ENCODE measurements at regions not wholly inside any gene's neighbourhood (a gene's known extent, or its start where the extent isn't known, plus 50 kb on each side); places are given as distances from the start of the nearest gene placed in this dataset.

- no peak for DNase-seq (ENCODE audit: low spot score)
Measured at GRCh38 chr9:86659413-86660046, 287.8 kb downstream of the GAS1 start.

GRCh38 chr9:86655147-86655546, 292.2 kb downstream of the GAS1 start:
- no peak for DNase-seq (ENCODE audit: low spot score)

- DNase-seq (ENCODE audit: low spot score), result no peak
Measured at GRCh38 chr9:86653466-86653865, 293.8 kb downstream of the GAS1 start.

- no peak for DNase-seq (ENCODE audit: low spot score)
Measured at GRCh38 chr9:86652736-86653135, 294.6 kb downstream of the GAS1 start.

GRCh38 chr9:86649913-86650312, 295.7 kb upstream of the TUT7 start:
- DNase-seq (ENCODE audit: low spot score), result no peak

GRCh38 chr9:86648828-86649170, 294.6 kb upstream of the TUT7 start:
- no peak for DNase-seq (ENCODE audit: low spot score)

- DNase-seq (ENCODE audit: low spot score), result no peak
Measured at GRCh38 chr9:86648156-86648827, 294.1 kb upstream of the TUT7 start.

- DNase-seq (ENCODE audit: low spot score), result no peak
Measured at GRCh38 chr9:86645303-86645702, 291.1 kb upstream of the TUT7 start.

- no peak for DNase-seq (ENCODE audit: low spot score)
Measured at GRCh38 chr9:86644675-86645034, 290.4 kb upstream of the TUT7 start.

GRCh38 chr9:86643946-86644674, 289.9 kb upstream of the TUT7 start:
- no peak for DNase-seq (ENCODE audit: low spot score)

GRCh38 chr9:86642721-86643120, 288.5 kb upstream of the TUT7 start:
- no peak for DNase-seq (ENCODE audit: low spot score)

GRCh38 chr9:86641970-86642369, 287.8 kb upstream of the TUT7 start:
- no peak for DNase-seq (ENCODE audit: low spot score)

GRCh38 chr9:86639899-86640379, 285.7 kb upstream of the TUT7 start:
- no peak for DNase-seq (ENCODE audit: low spot score)

- DNase-seq (ENCODE audit: low spot score), result no peak
Measured at GRCh38 chr9:86639287-86639686, 285.1 kb upstream of the TUT7 start.

GRCh38 chr9:86638109-86638508, 283.9 kb upstream of the TUT7 start:
- DNase-seq (ENCODE audit: low spot score), result no peak

- DNase-seq (ENCODE audit: low spot score), result no peak
Measured at GRCh38 chr9:86637515-86637914, 283.3 kb upstream of the TUT7 start.

GRCh38 chr9:86636519-86636918, 282.3 kb upstream of the TUT7 start:
- no peak for DNase-seq (ENCODE audit: low spot score)

- DNase-seq (ENCODE audit: low spot score), result no peak
Measured at GRCh38 chr9:86636038-86636437, 281.8 kb upstream of the TUT7 start.

GRCh38 chr9:86634501-86634900, 280.3 kb upstream of the TUT7 start:
- no peak for DNase-seq (ENCODE audit: low spot score)

- DNase-seq (ENCODE audit: low spot score), result no peak
Measured at GRCh38 chr9:86633945-86634344, 279.7 kb upstream of the TUT7 start.

- DNase-seq (ENCODE audit: low spot score), result no peak
Measured at GRCh38 chr9:86632537-86632936, 278.3 kb upstream of the TUT7 start.

GRCh38 chr9:86629530-86629929, 275.3 kb upstream of the TUT7 start:
- DNase-seq (ENCODE audit: low spot score), result no peak

GRCh38 chr9:86626802-86627201, 272.6 kb upstream of the TUT7 start:
- no peak for DNase-seq (ENCODE audit: low spot score)

Measured in activated CD4-positive, alpha-beta T cell treated with anti-CD3 and anti-CD28 coated beads, Interleukin-2, Interleukin-4, amounts not matched to agents 100 ng/mL and 50 ng/mL, durations not matched to agents 16 hours and 8 hours (primary cell).